Astrocyte (in vitro differentiated cells and primary cell): ENCODE measurements at regions not wholly inside any gene's neighbourhood (a gene's known extent, or its start where the extent isn't known, plus 50 kb on each side); places are given as distances from the start of the nearest gene placed in this dataset.

Experiments used
- CTCF ChIP-seq: IDR thresholded peaks from 2 replicates; pipeline ENCODE4 v1.5.1; 2011; ENCODE audit warnings: low read depth, mild to moderate bottlenecking, inconsistent platforms, low read length, moderate library complexity; ENCODE audit not compliant: insufficient read depth
- EZH2 ChIP-seq: IDR thresholded peaks from 2 replicates; pipeline ENCODE4 v1.6.1; 2012; ENCODE audit warnings: mild to moderate bottlenecking, low read length, inconsistent platforms; ENCODE audit not compliant: insufficient read depth

GRCh38 chr17:14739656-14740431 lies 439.0 kb downstream of the HS3ST3B1 start:
- no peak for TF ChIP-seq CTCF
- TF ChIP-seq EZH2 = no peak
